A172 (cell line): ENCODE measurements at regions not wholly inside any gene's neighbourhood (a gene's known extent, or its start where the extent isn't known, plus 50 kb on each side); places are given as distances from the start of the nearest gene placed in this dataset.
A peak's percentile ranks its signal among the peaks of the same experiment; 100 is the strongest.

ENCODE experiments used
- DNase-seq: peaks from one replicate; pipeline ENCODE4 v3.0.0-alpha.2; 2015; ENCODE audit warnings: low spot score

- no peak for DNase-seq
Observed at GRCh38 chr7:13293264-13294002, 606.0 kb downstream of the ARL4A start.

GRCh38 chr7:13307040-13307439 is 619.6 kb downstream of the ARL4A start:
- DNase-seq = no peak

- DNase-seq = no peak
Observed at GRCh38 chr7:13308423-13308822, 621.0 kb downstream of the ARL4A start.

- DNase-seq = no peak
Observed at GRCh38 chr7:13309535-13309934, 622.1 kb downstream of the ARL4A start.

GRCh38 chr7:13312307-13312706 is 624.9 kb downstream of the ARL4A start:
- DNase-seq = peak; percentile 38

- DNase-seq = no peak
Observed at GRCh38 chr7:13320333-13320732, 632.9 kb downstream of the ARL4A start.

- DNase-seq = no peak
Observed at GRCh38 chr7:13321316-13321715, 633.9 kb downstream of the ARL4A start.

- DNase-seq = no peak
Observed at GRCh38 chr7:13322126-13322525, 634.7 kb downstream of the ARL4A start.

GRCh38 chr7:13327669-13328068 is 640.2 kb downstream of the ARL4A start:
- DNase-seq = peak; percentile 91

GRCh38 chr7:13333371-13333770 is 645.9 kb downstream of the ARL4A start:
- no peak for DNase-seq

GRCh38 chr7:13336227-13336626 is 648.8 kb downstream of the ARL4A start:
- peak; percentile 83 for DNase-seq

- no peak for DNase-seq
Observed at GRCh38 chr7:13352677-13353076, 636.8 kb downstream of the ETV1 start.

GRCh38 chr7:13359656-13360055 is 629.8 kb downstream of the ETV1 start:
- no peak for DNase-seq

- DNase-seq = no peak
Observed at GRCh38 chr7:13386741-13387140, 602.7 kb downstream of the ETV1 start.

GRCh38 chr7:13407911-13408310 is 581.6 kb downstream of the ETV1 start:
- DNase-seq = no peak

GRCh38 chr7:13411151-13411550 is 578.3 kb downstream of the ETV1 start:
- DNase-seq = peak; percentile 15

- DNase-seq = no peak
Observed at GRCh38 chr7:13411636-13412035, 577.8 kb downstream of the ETV1 start.

GRCh38 chr7:13414181-13414580 is 575.3 kb downstream of the ETV1 start:
- no peak for DNase-seq

GRCh38 chr7:13414661-13415107 is 574.8 kb downstream of the ETV1 start:
- DNase-seq = peak; percentile 13

GRCh38 chr7:13416071-13416470 is 573.4 kb downstream of the ETV1 start:
- no peak for DNase-seq

GRCh38 chr7:13416544-13416943 is 572.9 kb downstream of the ETV1 start:
- DNase-seq = no peak

- no peak for DNase-seq
Observed at GRCh38 chr7:13420726-13421125, 568.7 kb downstream of the ETV1 start.

- no peak for DNase-seq
Observed at GRCh38 chr7:13421776-13422175, 567.7 kb downstream of the ETV1 start.

GRCh38 chr7:13433946-13434345 is 555.5 kb downstream of the ETV1 start:
- DNase-seq = no peak
